HEK293 (cell line): ENCODE measurements at regions not wholly inside any gene's neighbourhood (a gene's known extent, or its start where the extent isn't known, plus 50 kb on each side); places are given as distances from the start of the nearest gene placed in this dataset.

Source experiments
- CTCF ChIA-PET: fragments of 350-600 bp; formaldehyde crosslinking; extraction: SDS; loops from one replicate; lab custom pipeline; 2021; ENCODE audit warnings: antibody characterized with exemption; lab: Yijun Ruan, JAX
- POLR2A ChIA-PET: fragments of 300-600 bp; formaldehyde crosslinking; extraction: SDS; loops from one replicate; lab custom pipeline; 2020; ENCODE audit warnings: antibody characterized with exemption, inconsistent platforms; lab: Yijun Ruan, JAX
- H3K27ac ChIP-seq: fragments of 200-500 bp; sonication (Bioruptor generic); 2 replicates; pipeline ENCODE4 v1.5.1; 2014; ENCODE audit warnings: low read depth, low read length, control low read depth, inconsistent platforms; ENCODE audit errors: extremely low read depth
- H3K36me3 ChIP-seq, 2 experiments: fragments of 200-500 bp in 1 of 2; sonication (Bioruptor generic) in 1 of 2; 1 replicate in 1 of 2; 2 replicates in 1 of 2; pipeline ENCODE4 v1.5.1; 2014 to 2017; ENCODE audit warnings: inconsistent platforms in 2 of 2, low read length in 2 of 2; ENCODE audit not compliant: control insufficient read depth in 2 of 2, insufficient read depth in 1 of 2
- H3K4me1 ChIP-seq: fragments of 200-500 bp; sonication (Bioruptor generic); 2 replicates; pipeline ENCODE4 v1.5.1; 2014; ENCODE audit warnings: mild to moderate bottlenecking, low read length, inconsistent platforms; ENCODE audit not compliant: control insufficient read depth, insufficient read depth
- H3K4me3 ChIP-seq: 2 replicates; pipeline ENCODE4 v1.5.1; 2011; ENCODE audit warnings: low read depth, mild to moderate bottlenecking, control low read depth, low read length, moderate library complexity
- H3K9me3 ChIP-seq: fragments of 200-500 bp; sonication (Bioruptor generic); 2 replicates; pipeline ENCODE4 v1.5.1; 2014; ENCODE audit warnings: low read depth, low read length, inconsistent platforms; ENCODE audit not compliant: control insufficient read depth, insufficient read depth
- GFI1B ChIP-seq: fragments of 450-650 bp; formaldehyde crosslinking; IDR thresholded peaks from 2 replicates; pipeline ENCODE4 v1.5.1; 2016; ENCODE audit warnings: missing biosample characterization, missing genetic modification characterization
- GLIS1 ChIP-seq: fragments of 450-650 bp; formaldehyde crosslinking; IDR thresholded peaks from 2 replicates; pipeline ENCODE4 v1.5.1; 2016; ENCODE audit warnings: missing biosample characterization, missing genetic modification characterization
- REPIN1 ChIP-seq: fragments of 450-650 bp; formaldehyde crosslinking; IDR thresholded peaks from 2 replicates; pipeline ENCODE4 v1.5.1; 2017; ENCODE audit warnings: missing biosample characterization, missing genetic modification characterization, low read depth
- SCRT1 ChIP-seq: fragments of 450-650 bp; formaldehyde crosslinking; IDR thresholded peaks from 2 replicates; pipeline ENCODE4 v1.5.1; 2016; ENCODE audit warnings: missing biosample characterization, missing genetic modification characterization, borderline replicate concordance
- SP7 ChIP-seq: fragments of 450-650 bp; formaldehyde crosslinking; IDR thresholded peaks from 2 replicates; pipeline ENCODE4 v1.5.1; 2016; ENCODE audit warnings: missing biosample characterization, missing genetic modification characterization
- TSHZ1 ChIP-seq: fragments of 450-650 bp; formaldehyde crosslinking; IDR thresholded peaks from 2 replicates; pipeline ENCODE4 v1.5.1; 2016; ENCODE audit warnings: missing biosample characterization, missing genetic modification characterization, borderline replicate concordance
- ZNF311 ChIP-seq: fragments of 450-650 bp; formaldehyde crosslinking; IDR thresholded peaks from 2 replicates; pipeline ENCODE4 v1.5.1; 2017; ENCODE audit warnings: missing biosample characterization, missing genetic modification characterization, borderline replicate concordance
- ZNF391 ChIP-seq: fragments of 450-650 bp; formaldehyde crosslinking; IDR thresholded peaks from 2 replicates; pipeline ENCODE4 v1.5.1; 2016; ENCODE audit warnings: low read depth, missing biosample characterization, missing genetic modification characterization, borderline replicate concordance
- ZNF394 ChIP-seq: fragments of 450-650 bp; formaldehyde crosslinking; IDR thresholded peaks from 2 replicates; pipeline ENCODE4 v1.5.1; 2016; ENCODE audit warnings: missing biosample characterization, missing genetic modification characterization, mild to moderate bottlenecking, moderate library complexity, borderline replicate concordance
- ZNF416 ChIP-seq: fragments of 450-650 bp; formaldehyde crosslinking; IDR thresholded peaks from 2 replicates; pipeline ENCODE4 v1.5.1; 2016; ENCODE audit warnings: missing biosample characterization, missing genetic modification characterization
- ZNF518A ChIP-seq: fragments of 450-650 bp; formaldehyde crosslinking; conservative IDR thresholded peaks from 2 replicates; pipeline ENCODE4 v1.5.1; 2016; ENCODE audit warnings: low read depth, missing biosample characterization, missing genetic modification characterization
- ZNF558 ChIP-seq: fragments of 450-650 bp; formaldehyde crosslinking; IDR thresholded peaks from 2 replicates; pipeline ENCODE4 v1.5.1; 2016; ENCODE audit warnings: missing biosample characterization, missing genetic modification characterization
- ZNF585B ChIP-seq: fragments of 450-650 bp; formaldehyde crosslinking; IDR thresholded peaks from 2 replicates; pipeline ENCODE4 v1.5.1; 2016; ENCODE audit warnings: missing biosample characterization, missing genetic modification characterization
- ZNF843 ChIP-seq: fragments of 450-650 bp; formaldehyde crosslinking; IDR thresholded peaks from 2 replicates; pipeline ENCODE4 v1.5.1; 2016; ENCODE audit warnings: missing biosample characterization, missing genetic modification characterization
- TF ChIP-seq, protein P1 (sequence below): fragments of 450-650 bp; formaldehyde crosslinking; IDR thresholded peaks from 2 replicates; pipeline ENCODE4 v1.5.1; 2017; ENCODE audit warnings: missing biosample characterization, missing genetic modification characterization

DNA sequence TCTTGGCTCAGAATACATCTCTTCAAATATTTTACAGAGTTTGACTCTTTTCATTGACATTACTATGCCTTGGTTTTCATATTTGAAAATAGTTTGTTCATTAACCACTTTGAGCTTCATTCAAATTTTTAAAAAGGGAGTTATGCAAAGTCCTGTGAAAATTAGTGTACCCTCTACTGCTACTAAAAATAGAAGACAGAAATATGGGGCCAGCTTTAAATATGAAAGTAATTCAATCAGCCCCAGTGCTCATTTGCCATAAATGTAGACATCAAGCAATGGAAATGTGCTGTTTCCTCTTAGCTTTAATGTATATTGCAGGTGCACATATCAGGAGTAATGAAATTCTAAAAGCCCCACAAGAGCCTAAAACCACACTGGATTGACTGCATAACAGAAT lies 218.7 kb downstream of the SPATA18 start (continued):
- TF ChIP-seq ZNF518A (tag by site-specific recombination) (no peak), ZNF558 (no peak), SP7 (tag by site-specific recombination) (no peak), ZNF394 (tag by site-specific recombination) (no peak)
- TF ChIP-seq, all 188 proteins: peak for 0

DNA sequence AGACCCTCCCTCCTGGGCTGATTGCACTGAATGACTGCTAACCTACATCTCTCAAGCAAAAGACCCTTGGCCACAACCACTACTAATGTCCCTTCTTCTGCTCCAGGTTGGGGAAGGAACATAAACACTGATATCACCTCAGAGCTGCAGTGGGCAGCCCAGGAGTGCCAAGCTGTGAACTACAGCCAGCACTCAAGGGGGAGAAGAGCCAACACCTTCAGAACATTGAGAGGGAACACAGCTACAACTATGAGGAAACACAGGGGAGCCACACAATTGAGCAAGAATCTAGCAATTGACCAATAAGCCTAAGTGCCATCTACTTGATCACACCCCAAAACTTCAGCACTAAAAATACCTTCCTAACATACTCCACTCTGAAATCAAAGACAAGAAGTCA lies 222.8 kb downstream of the SPATA18 start:
- TF ChIP-seq GFI1B, result no peak
- TF ChIP-seq GLIS1, result no peak
- no peak for TF ChIP-seq TSHZ1 (tag by site-specific recombination)
- TF ChIP-seq ZNF416 (tag by site-specific recombination), result no peak
- TF ChIP-seq ZNF391, result no peak
- TF ChIP-seq SCRT1 (tag by site-specific recombination), result no peak
- no peak for TF ChIP-seq REPIN1 (tag by site-specific recombination)
- no peak for TF ChIP-seq ZNF311 (tag by site-specific recombination)
- no peak for TF ChIP-seq ZNF585B (tag by site-specific recombination)
- TF ChIP-seq, protein P1, sequence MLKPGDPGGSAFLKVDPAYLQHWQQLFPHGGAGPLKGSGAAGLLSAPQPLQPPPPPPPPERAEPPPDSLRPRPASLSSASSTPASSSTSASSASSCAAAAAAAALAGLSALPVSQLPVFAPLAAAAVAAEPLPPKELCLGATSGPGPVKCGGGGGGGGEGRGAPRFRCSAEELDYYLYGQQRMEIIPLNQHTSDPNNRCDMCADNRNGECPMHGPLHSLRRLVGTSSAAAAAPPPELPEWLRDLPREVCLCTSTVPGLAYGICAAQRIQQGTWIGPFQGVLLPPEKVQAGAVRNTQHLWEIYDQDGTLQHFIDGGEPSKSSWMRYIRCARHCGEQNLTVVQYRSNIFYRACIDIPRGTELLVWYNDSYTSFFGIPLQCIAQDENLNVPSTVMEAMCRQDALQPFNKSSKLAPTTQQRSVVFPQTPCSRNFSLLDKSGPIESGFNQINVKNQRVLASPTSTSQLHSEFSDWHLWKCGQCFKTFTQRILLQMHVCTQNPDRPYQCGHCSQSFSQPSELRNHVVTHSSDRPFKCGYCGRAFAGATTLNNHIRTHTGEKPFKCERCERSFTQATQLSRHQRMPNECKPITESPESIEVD (tag by site-specific recombination), result no peak
- TF ChIP-seq ZNF843 (tag by site-specific recombination), result no peak
- CTCF ChIA-PET, result no interaction called here
- no peak overlapping the region for H3K4me3 ChIP-seq
- no peaks in the 10 kb centered on the region for H3K9me3 ChIP-seq
- no peak overlapping the region for H3K27ac ChIP-seq
- H3K36me3 ChIP-seq, result no peaks in the 10 kb centered on the region
- POLR2A ChIA-PET, result no interaction called here
- no peaks in the 10 kb centered on the region for H3K4me1 ChIP-seq
